ENCODE measurements at regions not wholly inside any gene's neighbourhood (a gene's known extent, or its start where the extent isn't known, plus 50 kb on each side); places are given as distances from the start of the nearest gene placed in this dataset.
A peak's percentile ranks its signal among the peaks of the same experiment; 100 is the strongest.
"Not testable (repeated sequence)": the region's sequence is repeated elsewhere in the genome, so short reads cannot be mapped to it uniquely, and the experiment has no call there.

GRCh38 chr5:142239394-142240159 is 85.2 kb downstream of the SPRY4 start:
- no peak overlapping the region for H3K4me3 Mint-ChIP-seq (ENCODE audit: low read depth)
- no peak overlapping the region for H3K27ac Mint-ChIP-seq
- DNase-seq (ENCODE audit: low spot score, unreplicated experiment), result no peak
- peaks cover 17% of the 10 kb centered on the region for H3K4me1 Mint-ChIP-seq (ENCODE audit: low read depth)
- no peaks in the 10 kb centered on the region for H3K36me3 Mint-ChIP-seq (ENCODE audit: insufficient read depth)
- no peaks in the 10 kb centered on the region for H3K27me3 Mint-ChIP-seq
- TF ChIP-seq CTCF (IDR thresholded peaks at IDR 0.05; ENCODE audit: unreplicated experiment), result no peak
- no peaks in the 10 kb centered on the region for H3K9me3 Mint-ChIP-seq (ENCODE audit: low read depth)

- Mint-ChIP-seq H3K36me3 (ENCODE audit: insufficient read depth) (no peaks in the 10 kb centered on the region), H3K27me3 (no peaks in the 10 kb centered on the region), H3K9me3 (ENCODE audit: low read depth) (no peaks in the 10 kb centered on the region), H3K4me1 (ENCODE audit: low read depth) (peaks cover 17% of the 10 kb centered on the region), H3K27ac (no peak overlapping the region), H3K4me3 (ENCODE audit: low read depth) (no peak overlapping the region)
- no peak for TF ChIP-seq CTCF (IDR thresholded peaks at IDR 0.05; ENCODE audit: unreplicated experiment)
- DNase-seq (ENCODE audit: low spot score, unreplicated experiment), result no peak
Measured at GRCh38 chr5:142237707-142238106, 87.1 kb downstream of the SPRY4 start.

- Mint-ChIP-seq H3K4me1 (ENCODE audit: low read depth) (peaks cover 17% of the 10 kb centered on the region), H3K27ac (peak overlapping the region; percentile 90)
- not testable (repeated sequence) for H3K27me3 Mint-ChIP-seq; H3K4me3 Mint-ChIP-seq (ENCODE audit: low read depth); H3K9me3 Mint-ChIP-seq (ENCODE audit: low read depth); DNase-seq (ENCODE audit: low spot score, unreplicated experiment); H3K36me3 Mint-ChIP-seq (ENCODE audit: insufficient read depth)
Measured at GRCh38 chr5:142236673-142237290, 88.0 kb downstream of the SPRY4 start.

- peaks cover 17% of the 10 kb centered on the region for H3K4me1 Mint-ChIP-seq (ENCODE audit: low read depth)
Measured at GRCh38 chr5:142235870-142236672, 88.8 kb downstream of the SPRY4 start.

GRCh38 chr5:142235050-142235797 is 89.6 kb downstream of the SPRY4 start:
- Mint-ChIP-seq H3K9me3 (ENCODE audit: low read depth) (no peaks in the 10 kb centered on the region), H3K4me1 (ENCODE audit: low read depth) (peaks cover 17% of the 10 kb centered on the region), H3K27me3 (no peaks in the 10 kb centered on the region), H3K4me3 (ENCODE audit: low read depth) (no peak overlapping the region), H3K36me3 (ENCODE audit: insufficient read depth) (no peaks in the 10 kb centered on the region), H3K27ac (no peak overlapping the region)
- TF ChIP-seq CTCF (IDR thresholded peaks at IDR 0.05; ENCODE audit: unreplicated experiment), result no peak
- DNase-seq (ENCODE audit: low spot score, unreplicated experiment), result no peak

More at GRCh38 chr5:142235870-142236672, 88.8 kb downstream of the SPRY4 start:
- peak overlapping the region; percentile 90 for H3K27ac Mint-ChIP-seq
- no peaks in the 10 kb centered on the region for H3K9me3 Mint-ChIP-seq (ENCODE audit: low read depth)
- no peak for DNase-seq (ENCODE audit: low spot score, unreplicated experiment)
- no peak for TF ChIP-seq CTCF (IDR thresholded peaks at IDR 0.05; ENCODE audit: unreplicated experiment)
- H3K4me3 Mint-ChIP-seq (ENCODE audit: low read depth), result peak overlapping the region; percentile 17
- no peaks in the 10 kb centered on the region for H3K36me3 Mint-ChIP-seq (ENCODE audit: insufficient read depth)
- no peaks in the 10 kb centered on the region for H3K27me3 Mint-ChIP-seq

Data from progenitor cell of endocrine pancreas (in vitro differentiated cells).